GM23338 (cell line): ENCODE measurements at regions not wholly inside any gene's neighbourhood (a gene's known extent, or its start where the extent isn't known, plus 50 kb on each side); places are given as distances from the start of the nearest gene placed in this dataset.

Experiments
- CREB1 ChIP-seq: fragments of 250-450 bp; sonication (Bioruptor Pico); IDR thresholded peaks from 2 replicates; pipeline ENCODE4 v1.5.0; 2020; ENCODE audit warnings: low read depth, mild to moderate bottlenecking, moderate library complexity
- CTCF ChIP-seq, 2 experiments: fragments of 200-600 bp in 1 of 2; sonication (generic) in 1 of 2; conservative IDR thresholded peaks; 2 replicates each; pipeline versions ENCODE4 v1.5.1 to v1.6.1; 2016 to 2017; ENCODE audit warnings: antibody characterized with exemption in 2 of 2, low read depth in 2 of 2, mild to moderate bottlenecking in 2 of 2, moderate library complexity in 1 of 2
- EZH2 ChIP-seq: fragments of 200-600 bp; sonication (generic); IDR thresholded peaks from one replicate; pipeline ENCODE4 v1.8.0; 2017; ENCODE audit warnings: antibody characterized with exemption, mild to moderate bottlenecking, low read depth; ENCODE audit not compliant: unreplicated experiment
- EZH2phosphoT487 ChIP-seq: fragments of 200-600 bp; sonication (generic); IDR thresholded peaks from one replicate; pipeline ENCODE4 v1.8.1; 2018; ENCODE audit warnings: antibody characterized with exemption; ENCODE audit not compliant: unreplicated experiment
- JUNB ChIP-seq: IDR thresholded peaks from one replicate; pipeline ENCODE4 v1.6.1; 2016; ENCODE audit warnings: antibody characterized with exemption; ENCODE audit not compliant: unreplicated experiment
- NANOG ChIP-seq: IDR thresholded peaks from 2 replicates; pipeline ENCODE4 v1.6.1; 2016; ENCODE audit warnings: antibody characterized with exemption, borderline replicate concordance
- POLR2AphosphoS5 ChIP-seq: IDR thresholded peaks from 2 replicates; pipeline ENCODE4 v1.6.1; 2016; ENCODE audit warnings: antibody characterized with exemption, low read depth
- STAT1 ChIP-seq: IDR thresholded peaks from one replicate; pipeline ENCODE4 v1.6.1; 2016; ENCODE audit warnings: antibody characterized with exemption; ENCODE audit not compliant: unreplicated experiment
- ZNF114 ChIP-seq: fragments of 250-450 bp; sonication (Bioruptor Pico); IDR thresholded peaks from 2 replicates; pipeline ENCODE4 v1.5.0; 2020; ENCODE audit warnings: mild to moderate bottlenecking, moderate library complexity
- ZNF331 ChIP-seq: fragments of 250-450 bp; sonication (Bioruptor Pico); IDR thresholded peaks from 2 replicates; pipeline ENCODE4 v1.5.0; 2020; ENCODE audit warnings: low read depth, mild to moderate bottlenecking, moderate library complexity
- TF ChIP-seq, protein P1 (sequence below): IDR thresholded peaks from 2 replicates; pipeline ENCODE4 v1.6.1; 2016; ENCODE audit warnings: antibody characterized with exemption
- TF ChIP-seq, protein P2 (sequence below): IDR thresholded peaks from one replicate; pipeline ENCODE4 v1.6.1; 2018; ENCODE audit warnings: antibody characterized with exemption; ENCODE audit not compliant: unreplicated experiment

- TF ChIP-seq CTCF (conservative IDR thresholded peaks at IDR 0.05; ENCODE audit: low read depth in 2 of 2): no peak
- TF ChIP-seq, protein P1, sequence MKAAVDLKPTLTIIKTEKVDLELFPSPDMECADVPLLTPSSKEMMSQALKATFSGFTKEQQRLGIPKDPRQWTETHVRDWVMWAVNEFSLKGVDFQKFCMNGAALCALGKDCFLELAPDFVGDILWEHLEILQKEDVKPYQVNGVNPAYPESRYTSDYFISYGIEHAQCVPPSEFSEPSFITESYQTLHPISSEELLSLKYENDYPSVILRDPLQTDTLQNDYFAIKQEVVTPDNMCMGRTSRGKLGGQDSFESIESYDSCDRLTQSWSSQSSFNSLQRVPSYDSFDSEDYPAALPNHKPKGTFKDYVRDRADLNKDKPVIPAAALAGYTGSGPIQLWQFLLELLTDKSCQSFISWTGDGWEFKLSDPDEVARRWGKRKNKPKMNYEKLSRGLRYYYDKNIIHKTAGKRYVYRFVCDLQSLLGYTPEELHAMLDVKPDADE: no peak
- no peak for TF ChIP-seq EZH2
- no peak for TF ChIP-seq CREB1 (CRISPR knock-in tag)
- TF ChIP-seq POLR2AphosphoS5: no peak
- TF ChIP-seq EZH2phosphoT487: no peak
- TF ChIP-seq JUNB: no peak
- TF ChIP-seq, protein P2, sequence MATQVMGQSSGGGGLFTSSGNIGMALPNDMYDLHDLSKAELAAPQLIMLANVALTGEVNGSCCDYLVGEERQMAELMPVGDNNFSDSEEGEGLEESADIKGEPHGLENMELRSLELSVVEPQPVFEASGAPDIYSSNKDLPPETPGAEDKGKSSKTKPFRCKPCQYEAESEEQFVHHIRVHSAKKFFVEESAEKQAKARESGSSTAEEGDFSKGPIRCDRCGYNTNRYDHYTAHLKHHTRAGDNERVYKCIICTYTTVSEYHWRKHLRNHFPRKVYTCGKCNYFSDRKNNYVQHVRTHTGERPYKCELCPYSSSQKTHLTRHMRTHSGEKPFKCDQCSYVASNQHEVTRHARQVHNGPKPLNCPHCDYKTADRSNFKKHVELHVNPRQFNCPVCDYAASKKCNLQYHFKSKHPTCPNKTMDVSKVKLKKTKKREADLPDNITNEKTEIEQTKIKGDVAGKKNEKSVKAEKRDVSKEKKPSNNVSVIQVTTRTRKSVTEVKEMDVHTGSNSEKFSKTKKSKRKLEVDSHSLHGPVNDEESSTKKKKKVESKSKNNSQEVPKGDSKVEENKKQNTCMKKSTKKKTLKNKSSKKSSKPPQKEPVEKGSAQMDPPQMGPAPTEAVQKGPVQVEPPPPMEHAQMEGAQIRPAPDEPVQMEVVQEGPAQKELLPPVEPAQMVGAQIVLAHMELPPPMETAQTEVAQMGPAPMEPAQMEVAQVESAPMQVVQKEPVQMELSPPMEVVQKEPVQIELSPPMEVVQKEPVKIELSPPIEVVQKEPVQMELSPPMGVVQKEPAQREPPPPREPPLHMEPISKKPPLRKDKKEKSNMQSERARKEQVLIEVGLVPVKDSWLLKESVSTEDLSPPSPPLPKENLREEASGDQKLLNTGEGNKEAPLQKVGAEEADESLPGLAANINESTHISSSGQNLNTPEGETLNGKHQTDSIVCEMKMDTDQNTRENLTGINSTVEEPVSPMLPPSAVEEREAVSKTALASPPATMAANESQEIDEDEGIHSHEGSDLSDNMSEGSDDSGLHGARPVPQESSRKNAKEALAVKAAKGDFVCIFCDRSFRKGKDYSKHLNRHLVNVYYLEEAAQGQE: no peak
- TF ChIP-seq ZNF114 (CRISPR knock-in tag): no peak
- no peak for TF ChIP-seq ZNF331 (CRISPR knock-in tag)
- no peak for TF ChIP-seq STAT1
- no peak for TF ChIP-seq NANOG
Measured at GRCh38 chr9:20083390-20083789, 294.6 kb upstream of the SLC24A2 start.
